Testis (tissue), 2 donors: ENCODE measurements at regions not wholly inside any gene's neighbourhood (a gene's known extent, or its start where the extent isn't known, plus 50 kb on each side); places are given as distances from the start of the nearest gene placed in this dataset.

ENCODE experiments used
- DNase-seq: peaks from one replicate; pipeline ENCODE4 v3.0.0-alpha.2; 2019
- H3K27ac ChIP-seq, 2 donors: fragments of 200-600 bp; sonication (generic); one replicate each; pipeline ENCODE4 v1.5.1; 2019
- H3K27me3 ChIP-seq: fragments of 200-600 bp; sonication (generic); one replicate; pipeline ENCODE4 v1.5.1; 2019
- H3K36me3 ChIP-seq: fragments of 200-600 bp; sonication (generic); one replicate; pipeline ENCODE4 v1.5.1; 2017; ENCODE audit warnings: low read depth; ENCODE audit errors: missing control alignments
- H3K4me1 ChIP-seq: fragments of 200-600 bp; sonication (generic); one replicate; pipeline ENCODE4 v1.5.1; 2019
- H3K4me3 ChIP-seq, 2 donors: fragments of 200-600 bp; sonication (generic); one replicate each; pipeline ENCODE4 v1.5.1; 2017 to 2019
- H3K9me3 ChIP-seq: fragments of 200-600 bp; sonication (generic); one replicate; pipeline ENCODE4 v1.5.1; 2017
- POLR2A ChIP-seq: fragments of 450-650 bp; IDR thresholded peaks from one replicate; pipeline ENCODE4 v1.6.1; 2017; ENCODE audit warnings: antibody characterized with exemption, mild to moderate bottlenecking, moderate library complexity
- WGBS, 2 donors: methylation state at CpG; one replicate each; pipeline ENCODE4 v1.1.5; 2018; 5-methylcytosine and 5-hydroxymethylcytosine counted together
- intact Hi-C: fragments of 100-400 bp; cut with DNase I; formaldehyde crosslinking; loops from one replicate; pipeline ENCODE4 v1.15.1; 2023; ENCODE audit warnings: low total_unique reads
- TF ChIP-seq, protein P1 (sequence below), 3 experiments: fragments of 450-650 bp in 2 of 3; fragments of 200-600 bp in 1 of 3; sonication (generic) in 1 of 3; IDR thresholded peaks; one replicate each; pipeline ENCODE4 v1.5.1; 2016 to 2019; ENCODE audit warnings: antibody characterized with exemption in 3 of 3, mild to moderate bottlenecking in 2 of 3, moderate library complexity in 1 of 3

- H3K4me3 ChIP-seq = no peak overlapping the region
- H3K36me3 ChIP-seq = no peaks in the 10 kb centered on the region
- H3K9me3 ChIP-seq = no peaks in the 10 kb centered on the region
- no peak overlapping the region for H3K27ac ChIP-seq
- 29 to 36% methylated on average over 7 of the region's 7 CpGs for WGBS, 2 donors
- TF ChIP-seq, protein P1, sequence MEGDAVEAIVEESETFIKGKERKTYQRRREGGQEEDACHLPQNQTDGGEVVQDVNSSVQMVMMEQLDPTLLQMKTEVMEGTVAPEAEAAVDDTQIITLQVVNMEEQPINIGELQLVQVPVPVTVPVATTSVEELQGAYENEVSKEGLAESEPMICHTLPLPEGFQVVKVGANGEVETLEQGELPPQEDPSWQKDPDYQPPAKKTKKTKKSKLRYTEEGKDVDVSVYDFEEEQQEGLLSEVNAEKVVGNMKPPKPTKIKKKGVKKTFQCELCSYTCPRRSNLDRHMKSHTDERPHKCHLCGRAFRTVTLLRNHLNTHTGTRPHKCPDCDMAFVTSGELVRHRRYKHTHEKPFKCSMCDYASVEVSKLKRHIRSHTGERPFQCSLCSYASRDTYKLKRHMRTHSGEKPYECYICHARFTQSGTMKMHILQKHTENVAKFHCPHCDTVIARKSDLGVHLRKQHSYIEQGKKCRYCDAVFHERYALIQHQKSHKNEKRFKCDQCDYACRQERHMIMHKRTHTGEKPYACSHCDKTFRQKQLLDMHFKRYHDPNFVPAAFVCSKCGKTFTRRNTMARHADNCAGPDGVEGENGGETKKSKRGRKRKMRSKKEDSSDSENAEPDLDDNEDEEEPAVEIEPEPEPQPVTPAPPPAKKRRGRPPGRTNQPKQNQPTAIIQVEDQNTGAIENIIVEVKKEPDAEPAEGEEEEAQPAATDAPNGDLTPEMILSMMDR (IDR thresholded peaks at IDR 0.05) = no peak
- no peak for TF ChIP-seq POLR2A
- no peaks in the 10 kb centered on the region for H3K4me1 ChIP-seq
- H3K27me3 ChIP-seq = no peaks in the 10 kb centered on the region
- intact Hi-C loops = no loop called here
- no peak for DNase-seq
Observed at GRCh38 chr9:20144197-20144596, 355.4 kb upstream of the SLC24A2 start.

GRCh38 chr9:20139763-20140290, 351.0 kb upstream of the SLC24A2 start:
- DNase-seq = no peak
- no peaks in the 10 kb centered on the region for H3K4me1 ChIP-seq
- no peaks in the 10 kb centered on the region for H3K36me3 ChIP-seq
- no peak overlapping the region for H3K27ac ChIP-seq
- H3K27me3 ChIP-seq = no peaks in the 10 kb centered on the region
- intact Hi-C loops = no loop called here
- TF ChIP-seq POLR2A = no peak
- TF ChIP-seq, protein P1 (IDR thresholded peaks at IDR 0.05) = no peak
- WGBS, 2 donors = 65 to 74% methylated on average over 8 to 9 of the region's 9 CpGs
- H3K4me3 ChIP-seq = no peak overlapping the region
- no peaks in the 10 kb centered on the region for H3K9me3 ChIP-seq

GRCh38 chr9:20138841-20139240, 350.0 kb upstream of the SLC24A2 start:
- Histone ChIP-seq H3K27me3 (no peaks in the 10 kb centered on the region), H3K27ac (no peak overlapping the region), H3K9me3 (no peaks in the 10 kb centered on the region), H3K36me3 (no peaks in the 10 kb centered on the region), H3K4me1 (no peaks in the 10 kb centered on the region), H3K4me3 (no peak overlapping the region)
- TF ChIP-seq, protein P1 (IDR thresholded peaks at IDR 0.05) = no peak
- no peak for TF ChIP-seq POLR2A
- WGBS, 2 donors = 90 to 98% methylated on average over 4 of the region's 4 CpGs
- no peak for DNase-seq
- intact Hi-C loops = no loop called here

DNA sequence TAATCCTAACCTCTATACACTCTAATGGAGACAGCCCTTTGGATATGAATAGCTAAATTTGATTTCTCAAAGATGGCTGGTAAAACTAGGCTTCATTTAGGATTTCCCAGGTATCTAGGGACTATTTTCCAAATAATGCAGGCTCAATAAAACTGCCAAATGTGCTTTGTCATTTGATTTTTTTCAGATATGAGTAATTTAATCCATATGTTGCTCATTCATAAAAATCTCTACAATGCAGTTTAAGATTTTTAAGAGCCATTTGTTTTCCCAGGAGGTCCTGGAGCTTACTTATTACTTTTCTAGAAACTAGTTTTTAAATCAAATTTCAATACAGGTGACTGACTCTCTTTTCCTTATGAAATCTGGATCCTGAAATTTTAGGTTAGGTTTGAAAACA, 349.3 kb upstream of the SLC24A2 start:
- DNase-seq = no peak
- Histone ChIP-seq H3K4me1 (no peaks in the 10 kb centered on the region), H3K4me3 (no peak overlapping the region), H3K27ac (no peak overlapping the region), H3K9me3 (no peaks in the 10 kb centered on the region), H3K36me3 (no peaks in the 10 kb centered on the region), H3K27me3 (no peaks in the 10 kb centered on the region)
- TF ChIP-seq, protein P1 (IDR thresholded peaks at IDR 0.05) = no peak
- no peak for TF ChIP-seq POLR2A
- intact Hi-C loops = no loop called here

DNA sequence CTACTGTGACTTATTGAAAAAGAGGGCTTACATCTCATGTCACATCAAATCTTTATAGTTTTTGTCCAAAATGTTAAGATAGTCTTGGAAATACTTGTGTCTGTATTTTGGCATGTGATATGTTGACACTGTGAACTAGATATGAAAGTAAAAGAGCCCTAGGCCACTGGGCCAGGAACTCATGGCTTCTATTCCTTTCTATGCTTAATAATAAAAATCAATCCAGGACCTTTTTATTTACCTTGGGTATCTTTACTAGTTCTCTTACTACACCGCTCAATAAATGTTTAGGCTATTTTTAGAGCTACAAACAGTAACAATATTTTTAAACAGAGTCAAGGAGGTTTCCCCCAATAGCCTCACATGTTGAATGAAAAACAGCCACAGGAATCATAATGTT, 348.6 kb upstream of the SLC24A2 start:
- Histone ChIP-seq H3K36me3 (no peaks in the 10 kb centered on the region), H3K27me3 (no peaks in the 10 kb centered on the region), H3K4me1 (no peaks in the 10 kb centered on the region), H3K9me3 (no peaks in the 10 kb centered on the region), H3K4me3 (no peak overlapping the region), H3K27ac (no peak overlapping the region)
- intact Hi-C loops = no loop called here
- no peak for TF ChIP-seq POLR2A
- TF ChIP-seq, protein P1 (IDR thresholded peaks at IDR 0.05) = no peak
- WGBS, 2 donors = 83% methylated on average over 1 of the region's 1 CpG
- no peak for DNase-seq
